Effector memory CD8-positive, alpha-beta T cell (primary cell): ENCODE measurements at regions not wholly inside any gene's neighbourhood (a gene's known extent, or its start where the extent isn't known, plus 50 kb on each side); places are given as distances from the start of the nearest gene placed in this dataset.

Source experiments
- ATAC-seq: fragments of 150-1000 bp; cut with Tn5 transposase; replicated peaks from 2 replicates; pipeline ENCODE4 v1.10.0; 2021; ENCODE audit warnings: mild to moderate bottlenecking, moderate library complexity
- DNase-seq, 3 experiments: peaks; one replicate each; pipeline ENCODE4 v3.0.0; 2021
- H3K27ac Mint-ChIP-seq, 2 donors: one replicate each; pipeline ENCODE4 v1.8.0; 2022; ENCODE audit warnings: mild to moderate bottlenecking in 2 of 2, mixed read lengths in 2 of 2, moderate library complexity in 2 of 2
- H3K27me3 Mint-ChIP-seq, 2 donors: one replicate each; pipeline ENCODE4 v1.8.0; 2022; ENCODE audit warnings: mixed read lengths in 2 of 2
- H3K36me3 Mint-ChIP-seq: one replicate; pipeline ENCODE4 v1.8.0; 2022; ENCODE audit warnings: mild to moderate bottlenecking, moderate library complexity, mixed read lengths; ENCODE audit not compliant: insufficient read depth
- H3K4me1 Mint-ChIP-seq, 2 donors: one replicate each; pipeline ENCODE4 v1.8.0; 2022; ENCODE audit warnings: low read depth in 2 of 2, mixed read lengths in 2 of 2
- H3K4me3 Mint-ChIP-seq, 2 donors: one replicate each; pipeline ENCODE4 v1.8.0; 2022; ENCODE audit warnings: mild to moderate bottlenecking in 2 of 2, mixed read lengths in 2 of 2, moderate library complexity in 2 of 2
- H3K9me3 Mint-ChIP-seq, 2 donors: one replicate each; pipeline ENCODE4 v1.8.0; 2022; ENCODE audit warnings: mixed read lengths in 2 of 2

GRCh38 chr2:180364719-180365118 lies 357.6 kb upstream of the CWC22 start:
- Mint-ChIP-seq H3K27me3 (no peaks in the 10 kb centered on the region), H3K27ac (no peak overlapping the region), H3K4me3 (no peak overlapping the region), H3K9me3 (no peaks in the 10 kb centered on the region), H3K4me1 (peaks cover 11 to 18% of the 10 kb centered on the region in 2 donors), H3K36me3 (peaks cover 5% of the 10 kb centered on the region)
- no peak for DNase-seq
- ATAC-seq = no peak

DNA sequence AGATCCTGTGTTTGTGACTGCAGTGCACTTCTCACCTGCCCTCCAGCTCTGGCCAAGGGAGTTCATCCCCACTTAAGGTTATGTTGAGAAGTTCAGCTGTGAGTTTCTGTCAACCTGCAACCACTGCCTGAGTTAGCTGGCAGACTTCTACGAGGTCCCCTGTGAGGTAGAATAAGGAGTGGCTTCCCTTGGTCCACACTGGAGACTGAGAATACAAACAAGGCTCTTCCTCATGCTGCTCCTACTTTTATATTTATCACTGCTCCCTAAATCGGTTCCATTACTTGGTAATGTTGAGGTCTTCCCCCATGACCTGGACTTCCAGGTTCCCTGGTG lies 353.2 kb upstream of the CWC22 start:
- peak; percentile 48 for ATAC-seq
- peak overlapping the region; percentile 77 to 88 for H3K27ac Mint-ChIP-seq
- peak overlapping the region; percentile 51 to 55 for H3K4me3 Mint-ChIP-seq
- H3K36me3 Mint-ChIP-seq = peaks cover 4% of the 10 kb centered on the region
- no peaks in the 10 kb centered on the region for H3K9me3 Mint-ChIP-seq
- H3K27me3 Mint-ChIP-seq = no peaks in the 10 kb centered on the region
- DNase-seq = no peak
- H3K4me1 Mint-ChIP-seq = peaks cover 18 to 33% of the 10 kb centered on the region in 2 donors

DNA sequence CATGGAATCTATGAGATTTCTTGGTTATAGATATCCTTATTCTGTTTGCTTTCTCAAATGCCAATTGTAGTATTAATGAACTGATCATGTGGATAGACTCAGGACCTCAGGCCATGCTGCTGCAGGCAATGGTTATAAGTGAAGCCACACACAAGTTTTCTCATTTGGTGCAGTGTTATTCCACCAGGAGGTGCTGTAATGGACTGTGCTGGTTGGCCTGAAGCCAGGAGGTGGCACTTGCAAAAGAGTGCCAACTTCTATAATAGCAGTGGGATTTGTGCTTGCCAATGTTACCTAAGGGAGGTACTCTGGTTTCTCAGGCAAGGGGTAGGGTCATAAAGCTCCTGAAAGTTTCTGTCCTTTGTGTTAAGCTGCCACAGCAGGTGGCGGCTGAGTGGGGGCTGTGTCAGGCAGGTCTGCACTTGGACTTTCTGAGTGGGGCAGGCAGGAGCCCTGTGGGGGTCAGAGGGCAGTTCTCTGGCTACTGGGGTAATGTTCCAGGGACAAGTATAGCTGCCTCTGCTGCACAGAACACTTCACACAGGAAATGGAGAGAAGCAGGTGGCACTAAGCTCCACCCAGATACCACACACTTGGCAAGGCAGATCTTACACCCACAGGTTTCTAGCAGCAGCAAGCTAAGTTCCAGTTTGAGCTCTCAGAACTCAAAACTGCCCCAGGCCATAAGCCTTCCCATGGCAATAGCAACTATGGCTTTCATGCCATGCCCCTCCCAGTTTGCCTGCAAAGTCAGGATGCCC lies 352.6 kb upstream of the CWC22 start:
- Mint-ChIP-seq H3K4me3 (peak overlapping the region; percentile 51 to 64), H3K4me1 (peaks cover 18 to 33% of the 10 kb centered on the region in 2 donors), H3K27ac (peak overlapping the region; percentile 77 to 88), H3K9me3 (no peaks in the 10 kb centered on the region), H3K36me3 (peaks cover 4% of the 10 kb centered on the region), H3K27me3 (no peaks in the 10 kb centered on the region)
- DNase-seq = peak; percentile 18 to 31 (median 21)
- peak; percentile 97 for ATAC-seq

- H3K4me3 Mint-ChIP-seq = no peak overlapping the region
- no peak for DNase-seq
- peaks cover 4% of the 10 kb centered on the region for H3K36me3 Mint-ChIP-seq
- no peaks in the 10 kb centered on the region for H3K9me3 Mint-ChIP-seq
- no peaks in the 10 kb centered on the region for H3K27me3 Mint-ChIP-seq
- ATAC-seq = no peak
- peaks cover 18 to 33% of the 10 kb centered on the region in 2 donors for H3K4me1 Mint-ChIP-seq
- peak overlapping the region; percentile 31 to 41 for H3K27ac Mint-ChIP-seq
These were observed 351.4 kb upstream of the CWC22 start for GRCh38 chr2:180358458-180358857.

DNA sequence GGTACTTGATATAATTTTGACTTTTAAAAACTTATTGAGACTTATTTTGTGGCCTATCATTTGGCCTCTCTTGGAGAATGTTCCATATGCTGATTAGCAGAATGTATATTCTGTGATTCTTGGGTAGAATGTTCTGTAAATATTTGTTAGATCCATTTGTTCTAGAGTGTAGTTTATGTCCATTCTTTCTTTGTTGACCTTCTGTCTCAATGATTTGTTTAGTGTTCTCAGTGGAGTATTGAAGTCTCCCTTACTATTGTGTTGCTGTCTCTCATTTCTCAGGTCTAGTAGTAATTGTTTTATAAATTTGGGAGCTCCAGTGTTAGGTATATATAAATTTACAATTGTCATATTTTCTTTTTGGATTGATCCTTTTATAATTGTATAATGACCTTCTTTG lies 349.6 kb upstream of the CWC22 start:
- DNase-seq (no peak), ATAC-seq (no peak)
- no peaks in the 10 kb centered on the region for H3K27me3 Mint-ChIP-seq
- H3K27ac Mint-ChIP-seq = no peak overlapping the region
- H3K4me3 Mint-ChIP-seq = no peak overlapping the region
- peaks cover 4% of the 10 kb centered on the region for H3K36me3 Mint-ChIP-seq
- no peaks in the 10 kb centered on the region for H3K9me3 Mint-ChIP-seq
- peaks cover 18 to 33% of the 10 kb centered on the region in 2 donors for H3K4me1 Mint-ChIP-seq

- Mint-ChIP-seq H3K4me1 (no peaks in the 10 kb centered on the region), H3K36me3 (no peaks in the 10 kb centered on the region)
These were observed 345.5 kb upstream of the CWC22 start for GRCh38 chr2:180352620-180353019.

GRCh38 chr2:180349809-180350208 lies 342.7 kb upstream of the CWC22 start:
- ATAC-seq = no peak
- Mint-ChIP-seq H3K9me3 (no peaks in the 10 kb centered on the region), H3K36me3 (no peaks in the 10 kb centered on the region), H3K4me1 (no peaks in the 10 kb centered on the region), H3K27ac (no peak overlapping the region), H3K4me3 (no peak overlapping the region), H3K27me3 (no peaks in the 10 kb centered on the region)
- no peak for DNase-seq

More at GRCh38 chr2:180352620-180353019, 345.5 kb upstream of the CWC22 start:
- no peaks in the 10 kb centered on the region for H3K27me3 Mint-ChIP-seq
- DNase-seq (no peak), ATAC-seq (no peak)
- no peaks in the 10 kb centered on the region for H3K9me3 Mint-ChIP-seq
- H3K27ac Mint-ChIP-seq = no peak overlapping the region
- H3K4me3 Mint-ChIP-seq = no peak overlapping the region

DNA sequence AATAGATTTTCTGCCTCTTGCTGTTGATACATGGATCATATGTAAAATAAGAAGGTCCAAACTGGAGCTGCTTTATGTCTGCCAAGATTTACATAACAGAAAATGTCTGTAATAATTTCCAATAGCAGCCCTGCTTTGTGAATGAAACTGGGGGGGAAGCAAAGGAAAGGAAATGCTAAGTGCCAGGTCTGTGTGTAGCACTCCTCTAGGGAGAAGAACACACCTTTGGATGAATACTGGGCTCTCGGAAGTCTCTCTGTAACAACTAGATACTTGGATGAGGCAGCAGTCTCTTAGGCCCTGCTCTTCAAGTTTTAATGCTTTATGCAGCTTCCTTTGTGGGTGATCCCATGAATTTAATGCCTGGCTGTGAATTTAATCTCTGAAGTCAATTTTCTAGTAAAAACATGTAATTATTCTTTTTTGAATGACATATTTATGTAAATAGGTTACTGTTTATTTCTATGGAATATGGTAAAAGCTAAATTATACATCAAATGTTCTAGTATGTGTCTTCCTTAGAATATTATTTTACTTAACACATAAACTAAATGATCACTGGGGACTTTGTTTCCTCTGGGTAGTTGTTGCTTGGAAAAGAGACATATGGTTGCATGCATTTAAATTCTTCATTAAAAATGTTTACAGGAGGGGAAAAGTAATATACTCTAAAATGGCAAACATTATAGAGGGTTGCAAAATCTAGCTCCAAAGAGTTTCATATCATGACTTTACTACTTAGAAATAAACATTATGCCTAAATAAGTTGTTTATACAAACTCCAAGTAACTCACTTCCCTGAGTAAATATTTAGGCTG lies 336.6 kb upstream of the CWC22 start:
- no peak for ATAC-seq
- no peak overlapping the region for H3K27ac Mint-ChIP-seq
- no peaks in the 10 kb centered on the region for H3K4me1 Mint-ChIP-seq
- H3K4me3 Mint-ChIP-seq = no peak overlapping the region
- no peaks in the 10 kb centered on the region for H3K27me3 Mint-ChIP-seq
- DNase-seq = no peak
- H3K9me3 Mint-ChIP-seq = no peaks in the 10 kb centered on the region
- H3K36me3 Mint-ChIP-seq = no peaks in the 10 kb centered on the region

DNA sequence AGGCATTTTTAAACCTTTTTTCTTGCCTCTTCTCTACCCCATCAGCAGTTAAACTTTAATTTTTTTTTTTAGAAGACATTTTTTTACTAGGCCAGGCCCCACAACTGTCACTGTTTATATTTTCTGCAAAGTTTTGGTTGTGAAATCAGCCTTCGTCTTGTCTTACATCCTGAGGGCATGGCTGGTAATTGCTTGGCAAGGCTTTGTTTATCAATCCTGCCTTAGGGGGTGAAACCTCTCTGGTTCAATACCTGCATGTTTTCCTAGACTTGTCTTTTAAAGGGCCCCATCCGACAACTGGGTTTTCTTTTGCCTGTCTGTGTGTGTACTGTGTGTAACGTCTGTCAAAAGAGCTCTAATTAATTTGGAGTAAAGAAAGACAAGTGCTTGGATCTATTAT lies 330.0 kb upstream of the CWC22 start:
- Mint-ChIP-seq H3K27me3 (no peaks in the 10 kb centered on the region), H3K36me3 (no peaks in the 10 kb centered on the region), H3K4me1 (no peaks in the 10 kb centered on the region), H3K9me3 (peaks cover 5 to 6% of the 10 kb centered on the region in 2 donors), H3K4me3 (no peak overlapping the region), H3K27ac (no peak overlapping the region)
- ATAC-seq (no peak), DNase-seq (no peak)

DNA sequence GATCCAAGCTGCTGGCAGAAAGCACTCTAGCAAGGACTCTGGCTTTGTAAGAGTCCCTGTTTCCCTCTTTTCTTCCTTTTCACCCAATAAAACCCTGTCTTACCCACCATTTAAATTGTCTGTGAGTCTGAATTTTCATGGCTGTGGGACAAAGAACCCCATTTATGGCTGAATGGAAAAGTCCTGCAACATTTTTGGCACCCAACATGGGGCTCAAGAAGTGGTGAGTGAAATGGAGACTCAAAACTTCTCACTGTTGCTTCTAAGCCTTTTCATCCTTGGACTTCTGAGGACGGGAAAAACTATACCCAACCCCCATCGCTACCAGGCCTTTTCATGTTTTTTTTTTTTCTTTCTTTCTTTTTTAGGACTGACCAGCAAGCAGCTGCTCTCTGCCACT lies 329.5 kb upstream of the CWC22 start:
- DNase-seq (no peak), ATAC-seq (no peak)
- peaks cover 5 to 6% of the 10 kb centered on the region in 2 donors for H3K9me3 Mint-ChIP-seq
- H3K4me1 Mint-ChIP-seq = no peaks in the 10 kb centered on the region
- no peaks in the 10 kb centered on the region for H3K36me3 Mint-ChIP-seq
- no peak overlapping the region for H3K27ac Mint-ChIP-seq
- no peaks in the 10 kb centered on the region for H3K27me3 Mint-ChIP-seq
- H3K4me3 Mint-ChIP-seq = no peak overlapping the region

DNA sequence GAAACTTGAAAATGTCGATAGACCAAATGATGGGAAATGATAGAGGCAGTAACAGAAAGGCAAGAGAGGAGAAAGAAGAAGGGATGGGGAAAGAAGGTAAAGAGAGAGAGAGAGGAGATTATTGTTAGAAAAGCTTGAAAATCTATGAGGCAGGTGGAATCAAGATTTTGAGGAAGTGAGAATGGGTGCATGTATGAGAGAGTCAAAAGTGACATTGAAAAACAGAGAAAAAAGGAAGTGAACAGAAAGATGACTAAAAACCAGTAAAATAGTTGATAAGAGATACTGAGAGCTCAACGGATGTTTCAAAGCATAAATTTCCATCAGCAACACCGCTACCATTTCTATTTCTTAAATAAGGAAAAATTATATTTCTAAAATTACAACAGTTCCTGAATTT lies 327.4 kb upstream of the CWC22 start:
- DNase-seq = no peak
- Mint-ChIP-seq H3K27me3 (peaks cover 0 to 9% of the 10 kb centered on the region in 2 donors), H3K36me3 (no peaks in the 10 kb centered on the region), H3K4me3 (no peak overlapping the region), H3K27ac (no peak overlapping the region), H3K4me1 (no peaks in the 10 kb centered on the region), H3K9me3 (peaks cover 6 to 7% of the 10 kb centered on the region in 2 donors)
- no peak for ATAC-seq

GRCh38 chr2:180328795-180329422 lies 321.8 kb upstream of the CWC22 start:
- peaks cover 4 to 7% of the 10 kb centered on the region in 2 donors for H3K9me3 Mint-ChIP-seq
- ATAC-seq = no peak

GRCh38 chr2:180327185-180327584 lies 320.1 kb upstream of the CWC22 start:
- H3K36me3 Mint-ChIP-seq = no peaks in the 10 kb centered on the region

More at GRCh38 chr2:180328795-180329422, 321.8 kb upstream of the CWC22 start:
- Mint-ChIP-seq H3K4me3 (no peak overlapping the region), H3K36me3 (no peaks in the 10 kb centered on the region), H3K27me3 (peaks cover 0 to 19% of the 10 kb centered on the region in 2 donors), H3K27ac (no peak overlapping the region), H3K4me1 (no peaks in the 10 kb centered on the region)
- no peak for DNase-seq

More at GRCh38 chr2:180327185-180327584, 320.1 kb upstream of the CWC22 start:
- Mint-ChIP-seq H3K27me3 (peaks cover 0 to 19% of the 10 kb centered on the region in 2 donors), H3K4me3 (no peak overlapping the region), H3K9me3 (peaks cover 4 to 7% of the 10 kb centered on the region in 2 donors), H3K27ac (no peak overlapping the region), H3K4me1 (no peaks in the 10 kb centered on the region)
- DNase-seq (no peak), ATAC-seq (no peak)
